Mesenchymal stem cell (in vitro differentiated cells and primary cell): ENCODE measurements at regions not wholly inside any gene's neighbourhood (a gene's known extent, or its start where the extent isn't known, plus 50 kb on each side); places are given as distances from the start of the nearest gene placed in this dataset.

Source experiments
- DNase-seq: peaks from one replicate; pipeline ENCODE4 v3.0.0-alpha.2; 2013
- H2AFZ ChIP-seq: one replicate; pipeline ENCODE4 v1.6.1; 2013; ENCODE audit warnings: low read depth, mild to moderate bottlenecking, control low read depth, inconsistent platforms, low read length, moderate library complexity
- H2AK5ac ChIP-seq: 2 replicates; pipeline ENCODE4 v1.6.1; 2013; ENCODE audit warnings: low read length, moderate library complexity, mild to moderate bottlenecking, inconsistent platforms; ENCODE audit not compliant: severe bottlenecking
- H2BK120ac ChIP-seq: one replicate; pipeline ENCODE4 v1.6.1; 2013; ENCODE audit warnings: low read depth, mild to moderate bottlenecking, inconsistent platforms, low read length, moderate library complexity
- H2BK12ac ChIP-seq, 2 experiments: one replicate each; pipeline ENCODE4 v1.6.1; 2013; ENCODE audit warnings: inconsistent platforms in 2 of 2, low read length in 2 of 2, mild to moderate bottlenecking in 2 of 2, moderate library complexity in 2 of 2, control low read depth in 1 of 2
- H2BK15ac ChIP-seq: one replicate; pipeline ENCODE4 v1.6.1; 2013; ENCODE audit warnings: mild to moderate bottlenecking, low read depth, inconsistent platforms; ENCODE audit not compliant: poor library complexity, severe bottlenecking
- H2BK5ac ChIP-seq: 2 replicates; pipeline ENCODE4 v1.6.1; 2013; ENCODE audit warnings: low read depth, mild to moderate bottlenecking, low read length, control low read depth, inconsistent platforms; ENCODE audit not compliant: poor library complexity, severe bottlenecking
- H3K14ac ChIP-seq, 2 experiments: one replicate each; pipeline ENCODE4 v1.6.1; 2013; ENCODE audit warnings: inconsistent platforms in 2 of 2, low read length in 2 of 2, control low read depth in 1 of 2, mild to moderate bottlenecking in 1 of 2, moderate library complexity in 1 of 2
- H3K18ac ChIP-seq, 2 experiments: one replicate each; pipeline ENCODE4 v1.6.1; 2013; ENCODE audit warnings: inconsistent platforms in 2 of 2, low read length in 2 of 2, control low read depth in 1 of 2, low read depth in 1 of 2, mild to moderate bottlenecking in 1 of 2
- H3K23ac ChIP-seq, 2 experiments: one replicate each; pipeline ENCODE4 v1.6.1; 2013; ENCODE audit warnings: inconsistent platforms in 2 of 2, low read length in 2 of 2, mild to moderate bottlenecking in 2 of 2, moderate library complexity in 2 of 2, control low read depth in 1 of 2
- H3K27ac ChIP-seq: 2 replicates; pipeline ENCODE4 v1.5.1; 2013; ENCODE audit warnings: mild to moderate bottlenecking, moderate library complexity, low read length, control low read depth, inconsistent platforms; ENCODE audit not compliant: poor library complexity, severe bottlenecking
- H3K27me3 ChIP-seq, 2 experiments: 2 replicates each; pipeline versions ENCODE4 v1.6.1 to v1.7.0; 2013; ENCODE audit warnings: low read length in 2 of 2, mild to moderate bottlenecking in 2 of 2, moderate library complexity in 2 of 2, control low read depth in 1 of 2, inconsistent platforms in 1 of 2; ENCODE audit not compliant: control insufficient read depth in 1 of 2, insufficient read depth in 1 of 2
- H3K36me3 ChIP-seq, 2 experiments: 2 replicates each; pipeline versions ENCODE4 v1.6.1 to v1.7.0; 2013; ENCODE audit warnings: low read length in 2 of 2, control low read depth in 1 of 2, inconsistent platforms in 1 of 2, low read depth in 1 of 2, mild to moderate bottlenecking in 1 of 2; ENCODE audit not compliant: insufficient read depth in 2 of 2, control insufficient read depth in 1 of 2
- H3K4ac ChIP-seq, 2 experiments: one replicate each; pipeline ENCODE4 v1.6.1; 2013; ENCODE audit warnings: inconsistent platforms in 2 of 2, low read length in 2 of 2, mild to moderate bottlenecking in 2 of 2, moderate library complexity in 2 of 2, control low read depth in 1 of 2, low read depth in 1 of 2
- H3K4me1 ChIP-seq: 2 replicates; pipeline ENCODE4 v1.6.1; 2013; ENCODE audit warnings: low read depth, low read length, control low read depth; ENCODE audit not compliant: control insufficient read depth, insufficient read depth
- H3K4me2 ChIP-seq: 2 replicates; pipeline ENCODE4 v1.6.1; 2013; ENCODE audit warnings: low read length, mild to moderate bottlenecking, inconsistent platforms; ENCODE audit not compliant: poor library complexity, severe bottlenecking
- H3K4me3 ChIP-seq, 2 experiments: 2 replicates each; pipeline versions ENCODE4 v1.5.1 to v1.7.0; 2013; ENCODE audit warnings: low read length in 2 of 2, mild to moderate bottlenecking in 2 of 2, control low read depth in 1 of 2, low read depth in 1 of 2; ENCODE audit not compliant: insufficient read depth in 1 of 2
- H3K79me1 ChIP-seq: replicated peaks from 2 replicates; pipeline ENCODE4 v1.6.1; 2013; ENCODE audit warnings: mild to moderate bottlenecking, control low read depth, low read length, inconsistent platforms; ENCODE audit not compliant: poor library complexity, severe bottlenecking
- H3K9ac ChIP-seq: 2 replicates; pipeline ENCODE4 v1.7.0; 2013; ENCODE audit warnings: mild to moderate bottlenecking, low read length, moderate library complexity
- H3K9me3 ChIP-seq: 2 replicates; pipeline ENCODE4 v1.7.0; 2013; ENCODE audit warnings: mild to moderate bottlenecking, low read length; ENCODE audit not compliant: control insufficient read depth
- H4K8ac ChIP-seq: one replicate; pipeline ENCODE4 v1.6.1; 2013; ENCODE audit warnings: inconsistent platforms, mild to moderate bottlenecking, low read length, moderate library complexity
- H4K91ac ChIP-seq: one replicate; pipeline ENCODE4 v1.6.1; 2013; ENCODE audit warnings: mild to moderate bottlenecking, low read length, inconsistent platforms
- WGBS: methylation state at CpG from one replicate; pipeline ENCODE4 v1.1.7; 2013; ENCODE audit warnings: mixed read lengths; 5-methylcytosine and 5-hydroxymethylcytosine counted together

DNA sequence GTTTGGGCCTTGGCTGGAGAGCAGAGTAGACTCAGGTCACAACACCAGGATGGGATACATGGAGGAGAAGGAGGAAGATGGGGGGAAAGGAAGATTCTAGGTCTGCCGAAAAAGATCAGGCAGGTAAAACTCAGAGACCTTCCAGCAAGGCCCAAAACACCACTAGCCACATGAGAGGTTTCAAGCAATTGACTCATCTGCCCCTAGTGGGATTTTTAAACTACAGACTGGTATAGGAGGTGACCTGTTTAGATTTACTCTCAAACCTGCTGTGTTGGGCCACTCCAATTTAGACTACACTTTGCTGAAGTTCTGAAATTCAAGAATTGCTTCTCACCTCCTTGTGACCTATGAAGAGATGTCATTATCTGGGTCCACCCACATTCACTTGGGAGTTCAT is 236.9 kb upstream of the SASH1 start:
- no peaks in the 10 kb centered on the region for H3K79me1 ChIP-seq
- no peak overlapping the region for H3K27ac ChIP-seq
- no peak overlapping the region for H3K4ac ChIP-seq
- no peaks in the 10 kb centered on the region for H3K27me3 ChIP-seq
- WGBS = no CpG with 5 or more reads among the region's 1 CpG
- no peak overlapping the region for H3K14ac ChIP-seq
- no peak overlapping the region for H4K91ac ChIP-seq
- no peak for DNase-seq
- no peak overlapping the region for H2AK5ac ChIP-seq
- H3K4me2 ChIP-seq = no peak overlapping the region
- no peak overlapping the region for H3K18ac ChIP-seq
- H3K9me3 ChIP-seq = no peaks in the 10 kb centered on the region
- no peak overlapping the region for H2BK15ac ChIP-seq
- H3K9ac ChIP-seq = no peak overlapping the region
- no peaks in the 10 kb centered on the region for H3K36me3 ChIP-seq
- H3K23ac ChIP-seq = no peak overlapping the region
- H3K4me3 ChIP-seq = no peak overlapping the region
- H2AFZ ChIP-seq = no peak overlapping the region
- no peak overlapping the region for H2BK5ac ChIP-seq
- no peak overlapping the region for H4K8ac ChIP-seq
- H2BK12ac ChIP-seq = no peak overlapping the region
- no peaks in the 10 kb centered on the region for H3K4me1 ChIP-seq
- no peak overlapping the region for H2BK120ac ChIP-seq

DNA sequence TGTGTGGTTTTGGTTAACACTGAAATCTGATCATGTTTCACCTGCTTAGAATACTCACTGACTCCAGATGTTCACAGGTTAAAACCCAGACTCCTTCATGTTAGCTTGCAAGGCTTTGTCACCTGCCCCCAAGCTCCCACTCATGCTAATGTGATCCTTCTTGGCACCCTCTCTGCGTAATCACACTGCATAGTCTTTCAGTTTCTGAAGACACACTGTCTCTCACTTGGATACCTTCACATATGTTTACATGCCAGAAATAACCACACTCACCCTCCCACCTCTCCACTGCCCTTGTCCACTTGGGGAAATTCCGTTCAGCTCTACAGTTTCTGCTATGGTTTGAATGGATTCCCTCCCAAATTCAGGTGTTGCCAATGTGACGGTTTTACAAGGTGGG is 234.7 kb upstream of the SASH1 start:
- Histone ChIP-seq H3K9me3 (no peaks in the 10 kb centered on the region), H2AK5ac (no peak overlapping the region), H3K27me3 (no peaks in the 10 kb centered on the region), H2BK120ac (no peak overlapping the region), H3K14ac (no peak overlapping the region), H4K91ac (no peak overlapping the region), H2BK15ac (no peak overlapping the region), H3K4me2 (no peak overlapping the region), H4K8ac (no peak overlapping the region), H3K4me3 (no peak overlapping the region), H3K4ac (no peak overlapping the region), H3K36me3 (no peaks in the 10 kb centered on the region), H2BK5ac (no peak overlapping the region), H3K9ac (no peak overlapping the region), H3K27ac (no peak overlapping the region), H3K23ac (no peak overlapping the region), H3K4me1 (no peaks in the 10 kb centered on the region), H3K18ac (no peak overlapping the region), H3K79me1 (no peaks in the 10 kb centered on the region), H2AFZ (no peak overlapping the region), H2BK12ac (no peak overlapping the region)
- DNase-seq = no peak
- 88% methylated on average over 3 of the region's 3 CpGs for WGBS

DNA sequence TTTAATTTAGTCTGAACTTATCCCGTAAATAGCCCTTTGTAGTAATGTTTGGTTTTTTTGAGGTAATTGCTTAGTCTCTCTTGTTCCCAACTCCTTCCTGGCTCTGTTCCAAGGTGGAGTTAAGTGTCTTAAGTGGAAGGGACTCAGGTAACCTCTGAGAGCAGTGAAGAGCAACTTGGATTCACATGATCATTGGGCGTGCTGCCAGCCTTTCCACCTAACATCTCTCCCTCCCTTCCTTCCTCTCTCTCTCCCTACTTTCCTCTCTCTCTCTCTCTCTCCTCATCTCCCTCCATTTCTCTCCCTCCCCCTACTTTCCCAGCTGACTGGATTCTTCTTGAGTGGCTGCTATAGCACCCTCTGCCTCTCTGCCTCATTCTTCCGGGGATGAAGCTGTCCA is 232.9 kb upstream of the SASH1 start:
- Histone ChIP-seq H2AK5ac (no peak overlapping the region), H2BK5ac (no peak overlapping the region), H3K4me3 (no peak overlapping the region), H2AFZ (no peak overlapping the region), H3K4ac (no peak overlapping the region), H3K4me2 (no peak overlapping the region), H4K8ac (no peak overlapping the region), H3K27ac (no peak overlapping the region), H3K23ac (no peak overlapping the region), H3K14ac (no peak overlapping the region), H3K79me1 (no peaks in the 10 kb centered on the region), H3K9me3 (no peaks in the 10 kb centered on the region), H2BK12ac (no peak overlapping the region), H3K36me3 (no peaks in the 10 kb centered on the region), H3K18ac (no peak overlapping the region), H4K91ac (no peak overlapping the region), H2BK120ac (no peak overlapping the region), H3K4me1 (no peaks in the 10 kb centered on the region), H3K27me3 (no peaks in the 10 kb centered on the region), H3K9ac (no peak overlapping the region), H2BK15ac (no peak overlapping the region)
- WGBS = 98% methylated on average over 3 of the region's 3 CpGs
- DNase-seq = no peak

DNA sequence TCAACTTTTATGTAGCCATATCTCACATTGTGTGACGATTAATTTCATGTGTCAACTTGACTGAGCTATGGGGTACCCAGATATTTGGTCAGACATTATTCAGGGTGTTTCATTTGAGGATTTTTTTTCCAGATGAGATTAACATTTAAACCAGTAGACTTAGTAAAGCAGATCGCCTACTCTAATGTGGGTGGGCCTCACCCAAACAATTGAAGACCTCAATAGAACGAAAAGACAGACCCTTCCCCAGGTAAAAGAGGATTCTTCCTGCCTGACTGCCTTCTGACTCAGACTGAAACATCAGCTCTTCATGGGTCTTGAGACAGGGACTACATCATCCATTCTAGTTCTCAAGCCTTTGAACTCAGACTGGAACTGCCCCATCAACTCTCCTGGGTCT is 231.7 kb upstream of the SASH1 start:
- no peak overlapping the region for H3K4ac ChIP-seq
- no peaks in the 10 kb centered on the region for H3K9me3 ChIP-seq
- no peak overlapping the region for H3K27ac ChIP-seq
- DNase-seq = no peak
- no peaks in the 10 kb centered on the region for H3K4me1 ChIP-seq
- no peaks in the 10 kb centered on the region for H3K79me1 ChIP-seq
- H2BK120ac ChIP-seq = no peak overlapping the region
- no peak overlapping the region for H3K23ac ChIP-seq
- no peak overlapping the region for H3K18ac ChIP-seq
- WGBS = 94% methylated on average over 3 of the region's 3 CpGs
- H3K14ac ChIP-seq = no peak overlapping the region
- no peak overlapping the region for H3K4me2 ChIP-seq
- H2AFZ ChIP-seq = no peak overlapping the region
- no peak overlapping the region for H2BK5ac ChIP-seq
- no peak overlapping the region for H2BK12ac ChIP-seq
- H2BK15ac ChIP-seq = no peak overlapping the region
- no peaks in the 10 kb centered on the region for H3K27me3 ChIP-seq
- no peak overlapping the region for H2AK5ac ChIP-seq
- no peaks in the 10 kb centered on the region for H3K36me3 ChIP-seq
- H3K4me3 ChIP-seq = no peak overlapping the region
- H4K91ac ChIP-seq = no peak overlapping the region
- H4K8ac ChIP-seq = no peak overlapping the region
- no peak overlapping the region for H3K9ac ChIP-seq
